NCI-H345 (cell line): ENCODE measurements at regions not wholly inside any gene's neighbourhood (a gene's known extent, or its start where the extent isn't known, plus 50 kb on each side); places are given as distances from the start of the nearest gene placed in this dataset.
"Not testable (repeated sequence)": the region's sequence is repeated elsewhere in the genome, so short reads cannot be mapped to it uniquely, and the experiment has no call there.

ENCODE experiments used
- DNase-seq: peaks from one replicate; lab custom pipeline; 2025; lab: John Stamatoyannopoulos, UW

- not testable (repeated sequence) for DNase-seq
Measured at GRCh38 chr12:102666176-102666575, 185.8 kb upstream of the IGF1 start.

- DNase-seq, result no peak
Measured at GRCh38 chr12:102659200-102659911, 179.0 kb upstream of the IGF1 start.

GRCh38 chr12:102653406-102653805 lies 173.0 kb upstream of the IGF1 start:
- DNase-seq, result no peak

- DNase-seq, result no peak
Measured at GRCh38 chr12:102652645-102653313, 172.4 kb upstream of the IGF1 start.

- DNase-seq, result no peak
Measured at GRCh38 chr12:102645968-102646367, 165.6 kb upstream of the IGF1 start.

GRCh38 chr12:102643879-102644575 lies 163.7 kb upstream of the IGF1 start:
- DNase-seq, result no peak

- DNase-seq, result no peak
Measured at GRCh38 chr12:102642199-102642598, 161.8 kb upstream of the IGF1 start.

GRCh38 chr12:102640658-102641057 lies 160.3 kb upstream of the IGF1 start:
- not testable (repeated sequence) for DNase-seq

GRCh38 chr12:102638777-102639176 lies 158.4 kb upstream of the IGF1 start:
- no peak for DNase-seq

- DNase-seq, result no peak
Measured at GRCh38 chr12:102633981-102634605, 153.7 kb upstream of the IGF1 start.

GRCh38 chr12:102631274-102631673 lies 150.9 kb upstream of the IGF1 start:
- DNase-seq, result no peak

GRCh38 chr12:102629262-102629888 lies 149.0 kb upstream of the IGF1 start:
- DNase-seq, result no peak

GRCh38 chr12:102625819-102626218 lies 145.5 kb upstream of the IGF1 start:
- DNase-seq, result no peak

GRCh38 chr12:102622618-102623017 lies 142.3 kb upstream of the IGF1 start:
- no peak for DNase-seq

- DNase-seq, result no peak
Measured at GRCh38 chr12:102618197-102618877, 138.0 kb upstream of the IGF1 start.

- no peak for DNase-seq
Measured at GRCh38 chr12:102616692-102617091, 136.3 kb upstream of the IGF1 start.

- DNase-seq, result no peak
Measured at GRCh38 chr12:102611995-102612394, 131.6 kb upstream of the IGF1 start.

- DNase-seq, result no peak
Measured at GRCh38 chr12:102609996-102610395, 129.6 kb upstream of the IGF1 start.

GRCh38 chr12:102603021-102603420 lies 122.7 kb upstream of the IGF1 start:
- DNase-seq, result no peak

- DNase-seq, result no peak
Measured at GRCh38 chr12:102602521-102602920, 122.2 kb upstream of the IGF1 start.

- DNase-seq, result no peak
Measured at GRCh38 chr12:102601621-102602020, 121.3 kb upstream of the IGF1 start.

GRCh38 chr12:102596687-102597086 lies 116.3 kb upstream of the IGF1 start:
- DNase-seq, result no peak
